GM12878 (cell line): ENCODE measurements at regions not wholly inside any gene's neighbourhood (a gene's known extent, or its start where the extent isn't known, plus 50 kb on each side); places are given as distances from the start of the nearest gene placed in this dataset.

ENCODE experiments used
- ATAC-seq: fragments of 200-7000 bp; cut with Tn5 transposase; 3 replicates; pipeline ENCODE4 v1.9.1; 2020; ENCODE audit warnings: mild to moderate bottlenecking, moderate library complexity
- BruUV-seq: library from RNA; stranded (reverse); fragments of 400-500 nt; replicated peaks from 2 replicates; lab custom pipeline; 2021; lab: Mats Ljungman, UMichigan
- CTCF ChIA-PET: fragments of 300-600 bp; sonication (Branson Sonifier 250); formaldehyde crosslinking; extraction: SDS; loops from one replicate; lab custom pipeline; 2021; ENCODE audit warnings: inconsistent platforms; lab: Yijun Ruan, JAX
- POLR2A ChIA-PET: fragments of 350-600 bp; formaldehyde crosslinking; extraction: SDS; loops from one replicate; lab custom pipeline; 2021; ENCODE audit warnings: inconsistent platforms; lab: Charles Lee
- RAD21 ChIA-PET: fragments of 300-600 bp; sonication (Branson Sonifier 250); formaldehyde crosslinking; loops from one replicate; lab custom pipeline; 2023; ENCODE audit warnings: antibody characterized with exemption; ENCODE audit not compliant: unreplicated experiment; lab: Charles Lee
- SMC1A ChIA-PET: fragments of 300-600 bp; sonication (Branson Sonifier 250); formaldehyde crosslinking; loops from one replicate; lab custom pipeline; 2023; ENCODE audit not compliant: unreplicated experiment, uncharacterized antibody; lab: Charles Lee
- DNase-seq: peaks from one replicate; pipeline ENCODE4 v3.0.0-alpha.2; 2011; ENCODE audit warnings: low read depth, low spot score
- FAIRE-seq: peaks from 3 replicates; lab custom pipeline; 2011; peaks lifted over from hg19 to GRCh38; lab: Jason Lieb, UNC
- H2AFZ ChIP-seq: 2 replicates; pipeline ENCODE4 v1.6.0; 2011; ENCODE audit warnings: low read depth, low read length, control low read depth; ENCODE audit not compliant: control insufficient read depth
- H3K27ac ChIP-seq: 2 replicates; pipeline ENCODE4 v1.5.1; 2011; ENCODE audit warnings: control low read depth; ENCODE audit not compliant: control insufficient read depth, insufficient read depth
- H3K27me3 ChIP-seq, 2 experiments: replicated peaks in 1 of 2; 2 replicates each; pipeline versions ENCODE4 v1.6.0 to v1.6.1; 2011; ENCODE audit warnings: low read length in 1 of 2; ENCODE audit not compliant: control insufficient read depth in 2 of 2, insufficient read depth in 2 of 2
- H3K36me3 ChIP-seq, 2 experiments: 2 replicates each; pipeline ENCODE4 v1.5.1; 2011; ENCODE audit warnings: low read length in 1 of 2; ENCODE audit not compliant: control insufficient read depth in 2 of 2, insufficient read depth in 2 of 2
- H3K4me1 ChIP-seq: 2 replicates; pipeline ENCODE4 v1.6.1; 2011; ENCODE audit warnings: mild to moderate bottlenecking, low read length, moderate library complexity, mixed read lengths; ENCODE audit not compliant: control insufficient read depth, insufficient read depth
- H3K4me2 ChIP-seq: 2 replicates; pipeline ENCODE4 v1.6.0; 2011; ENCODE audit warnings: control low read depth; ENCODE audit not compliant: control insufficient read depth, insufficient read depth
- H3K4me3 ChIP-seq: fragments of 200-600 bp; sonication (generic); 2 replicates; pipeline ENCODE4 v1.5.1; 2016
- H3K79me2 ChIP-seq: 2 replicates; pipeline ENCODE4 v1.6.0; 2011; ENCODE audit warnings: low read length; ENCODE audit not compliant: control insufficient read depth, insufficient read depth
- H3K9ac ChIP-seq: 2 replicates; pipeline ENCODE4 v1.8.0; 2011; ENCODE audit warnings: low read length, control low read depth, mixed read lengths; ENCODE audit not compliant: control insufficient read depth, insufficient read depth
- H3K9me3 ChIP-seq: replicated peaks from 3 replicates; pipeline ENCODE4 v1.5.1; 2011; ENCODE audit warnings: mild to moderate bottlenecking, low read length; ENCODE audit not compliant: control insufficient read depth, insufficient read depth
- H4K20me1 ChIP-seq: 2 replicates; pipeline ENCODE4 v1.6.0; 2011; ENCODE audit not compliant: control insufficient read depth, insufficient read depth
- ASH2L ChIP-seq: fragments of 300-600, 200-600 bp; sonication (generic); IDR thresholded peaks from 2 replicates; pipeline ENCODE4 v1.6.1; 2017; ENCODE audit warnings: low read depth, mild to moderate bottlenecking, borderline replicate concordance
- BACH1 ChIP-seq: fragments of 450-650 bp; IDR thresholded peaks from 2 replicates; pipeline ENCODE4 v1.6.1; 2017; ENCODE audit warnings: mild to moderate bottlenecking, borderline replicate concordance
- CBX3 ChIP-seq: fragments of 200-600 bp; sonication (generic); IDR thresholded peaks from 2 replicates; pipeline ENCODE4 v1.6.1; 2016; ENCODE audit warnings: low read depth, borderline replicate concordance
- CEBPB ChIP-seq, 2 experiments: fragments of 150-350 bp in 1 of 2; IDR thresholded peaks; 2 replicates each; pipeline ENCODE4 v1.6.1; 2012 to 2014; ENCODE audit warnings: low read depth in 2 of 2, low read length in 2 of 2, borderline replicate concordance in 1 of 2, inconsistent platforms in 1 of 2
- E2F4 ChIP-seq: IDR thresholded peaks from 2 replicates; pipeline ENCODE4 v1.6.1; 2012; ENCODE audit warnings: low read depth, low read length, improper control_type of control experiment
- E4F1 ChIP-seq: fragments of 450-650 bp; IDR thresholded peaks from 2 replicates; pipeline ENCODE4 v1.6.1; 2018; ENCODE audit warnings: borderline replicate concordance, mild to moderate bottlenecking; ENCODE audit not compliant: partially characterized antibody
- ETV6 ChIP-seq, 2 experiments: fragments of 450-650 bp in 1 of 2; IDR thresholded peaks in 1 of 2; conservative IDR thresholded peaks in 1 of 2; 2 replicates each; pipeline ENCODE4 v1.6.1; 2014; ENCODE audit warnings: antibody characterized with exemption in 1 of 2, borderline replicate concordance in 1 of 2, low read depth in 1 of 2, mild to moderate bottlenecking in 1 of 2, moderate library complexity in 1 of 2
- MXI1 ChIP-seq: fragments of 150-350 bp; IDR thresholded peaks from 2 replicates; pipeline ENCODE4 v1.6.1; 2011; ENCODE audit warnings: low read depth, mild to moderate bottlenecking, inconsistent platforms, low read length, improper control_type of control experiment
- NFIC ChIP-seq: IDR thresholded peaks from 2 replicates; pipeline ENCODE4 v1.6.1; 2012; ENCODE audit warnings: low read depth, mild to moderate bottlenecking, inconsistent platforms, low read length, moderate library complexity
- POLR2A ChIP-seq: IDR thresholded peaks from 2 replicates; pipeline ENCODE4 v1.6.1; 2011; ENCODE audit warnings: low read depth, mild to moderate bottlenecking, low read length
- RAD51 ChIP-seq: fragments of 450-650 bp; IDR thresholded peaks from 2 replicates; pipeline ENCODE4 v1.6.1; 2016; ENCODE audit warnings: moderate library complexity, mild to moderate bottlenecking, inconsistent platforms
- RELA ChIP-seq: fragments of 450-650 bp; IDR thresholded peaks from 2 replicates; pipeline ENCODE4 v1.8.0; 2014; ENCODE audit warnings: borderline replicate concordance; ENCODE audit not compliant: partially characterized antibody
- SMARCA5 ChIP-seq: fragments of 450-650 bp; IDR thresholded peaks from 2 replicates; pipeline ENCODE4 v1.6.1; 2017; ENCODE audit warnings: mild to moderate bottlenecking
- SREBF1 ChIP-seq: IDR thresholded peaks from 2 replicates; pipeline ENCODE4 v1.6.1; 2012; ENCODE audit warnings: mild to moderate bottlenecking, low read length
- TARDBP ChIP-seq: IDR thresholded peaks from 2 replicates; pipeline ENCODE4 v1.6.1; 2016; ENCODE audit warnings: borderline replicate concordance
- USF1 ChIP-seq: IDR thresholded peaks from 2 replicates; pipeline ENCODE4 v1.6.1; 2011; ENCODE audit warnings: borderline replicate concordance, low read depth, mild to moderate bottlenecking, moderate library complexity, mixed read lengths, low read length; ENCODE audit not compliant: insufficient read depth; ENCODE audit errors: extremely low read length
- YY1 ChIP-seq: IDR thresholded peaks from 2 replicates; pipeline ENCODE4 v1.6.1; 2011; ENCODE audit warnings: low read depth, mild to moderate bottlenecking, low read length
- ZNF592 ChIP-seq: fragments of 450-650 bp; IDR thresholded peaks from 2 replicates; pipeline ENCODE4 v1.6.1; 2017; ENCODE audit warnings: mild to moderate bottlenecking, moderate library complexity
- WGBS: methylation state at CpG from one replicate; pipeline ENCODE4 v1.1.6; 2016; ENCODE audit warnings: low lambda C conversion rate; ENCODE audit not compliant: insufficient replicate concordance, insufficient coverage; ENCODE audit errors: missing lambda C conversion rate; 5-methylcytosine and 5-hydroxymethylcytosine counted together
- in situ Hi-C: fragments of 300-500 bp; cut with MboI; formaldehyde crosslinking; loops from 9 replicates; pipeline ENCODE4 v1.14.3; 2018; ENCODE audit warnings: mixed read lengths
- intact Hi-C: fragments of 100-400 bp; cut with micrococcal nuclease; formaldehyde crosslinking; loops from one replicate; pipeline ENCODE4 v1.14.2; 2022; ENCODE audit not compliant: unreplicated experiment

DNA sequence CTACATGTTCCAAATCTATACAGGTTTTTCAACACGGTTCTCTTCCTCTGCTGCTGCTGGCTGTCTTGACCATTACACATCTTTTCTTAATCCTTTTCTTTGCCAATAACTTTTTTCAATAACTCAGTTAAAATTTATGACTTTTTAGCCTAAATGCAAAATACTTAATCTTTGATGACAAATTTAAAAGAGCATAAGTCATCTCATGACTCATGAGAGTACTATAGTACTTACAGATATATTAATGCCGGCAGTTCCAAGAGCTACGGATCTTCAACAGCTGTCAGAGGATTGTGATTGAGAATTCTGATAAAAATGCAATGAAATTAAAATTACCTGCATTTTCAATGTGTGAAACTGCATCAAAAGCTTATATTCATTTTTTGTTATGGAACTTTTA lies 105.5 kb downstream of the KPNA2 start:
- no peak overlapping the region for H3K27ac ChIP-seq
- H3K36me3 ChIP-seq, result no peaks in the 10 kb centered on the region
- H3K79me2 ChIP-seq, result no peaks in the 10 kb centered on the region
- no peaks in the 10 kb centered on the region for H3K27me3 ChIP-seq
- H2AFZ ChIP-seq, result no peak overlapping the region
- H3K9me3 ChIP-seq, result no peaks in the 10 kb centered on the region
- BruUV-seq, result no TSS peak
- H3K9ac ChIP-seq, result no peak overlapping the region
- DNase-seq (no peak), FAIRE-seq (no peak), ATAC-seq (no peak)
- H3K4me2 ChIP-seq, result no peak overlapping the region
- peaks cover 3% of the 10 kb centered on the region; the same call in 1 of the 2 replicates for H3K4me1 ChIP-seq
- intact Hi-C loops, result no loop called here
- 73% methylated on average over 3 of the region's 3 CpGs for WGBS
- POLR2A ChIA-PET, result no interaction called here
- H4K20me1 ChIP-seq, result no peaks in the 10 kb centered on the region
- in situ Hi-C loops, result no loop called here
- CTCF ChIA-PET, result no interaction called here
- H3K4me3 ChIP-seq, result no peak overlapping the region
- RAD21 ChIA-PET, result no interaction called here
- SMC1A ChIA-PET, result interaction anchor here (0.7 kb wide), 1 partner anchor 10 kb away, joined by 3 read pairs; no protein-coding TSS in a partner anchor
- TF ChIP-seq TARDBP, result no peak
- no peak for TF ChIP-seq RELA
- TF ChIP-seq SMARCA5, result no peak
- TF ChIP-seq E2F4, result no peak
- TF ChIP-seq CBX3, result no peak
- no peak for TF ChIP-seq YY1
- no peak for TF ChIP-seq E4F1
- no peak for TF ChIP-seq SREBF1
- TF ChIP-seq ETV6 (conservative IDR thresholded peaks at IDR 0.05 in 1 of 2, IDR thresholded peaks at IDR 0.05 in 1 of 2; ENCODE audit: borderline replicate concordance in 1 of 2, low read depth in 1 of 2), result no peak
- TF ChIP-seq POLR2A, result no peak
- TF ChIP-seq MXI1, result no peak
- no peak for TF ChIP-seq CEBPB (IDR thresholded peaks at IDR 0.05; ENCODE audit: borderline replicate concordance in 1 of 2, low read depth in 2 of 2, low read length in 2 of 2)
- TF ChIP-seq NFIC, result no peak
- TF ChIP-seq BACH1, result no peak
- TF ChIP-seq RAD51, result no peak
- TF ChIP-seq USF1, result no peak
- no peak for TF ChIP-seq ASH2L
- TF ChIP-seq ZNF592, result no peak
